KBM-7 (cell line): ENCODE measurements at regions not wholly inside any gene's neighbourhood (a gene's known extent, or its start where the extent isn't known, plus 50 kb on each side); places are given as distances from the start of the nearest gene placed in this dataset.
"Not testable (repeated sequence)": the region's sequence is repeated elsewhere in the genome, so short reads cannot be mapped to it uniquely, and the experiment has no call there.

Experiments used
- DNase-seq: peaks from one replicate; pipeline ENCODE4 v3.0.0-alpha.2; 2015
- in situ Hi-C: fragments of 300-500 bp; cut with MboI; formaldehyde crosslinking; loops from 2 replicates; pipeline ENCODE4 v1.14.3; 2020; ENCODE audit warnings: low sequenced_read_pairs, low pct_unique_long_range_greater_than_20kb, mixed read lengths

DNA sequence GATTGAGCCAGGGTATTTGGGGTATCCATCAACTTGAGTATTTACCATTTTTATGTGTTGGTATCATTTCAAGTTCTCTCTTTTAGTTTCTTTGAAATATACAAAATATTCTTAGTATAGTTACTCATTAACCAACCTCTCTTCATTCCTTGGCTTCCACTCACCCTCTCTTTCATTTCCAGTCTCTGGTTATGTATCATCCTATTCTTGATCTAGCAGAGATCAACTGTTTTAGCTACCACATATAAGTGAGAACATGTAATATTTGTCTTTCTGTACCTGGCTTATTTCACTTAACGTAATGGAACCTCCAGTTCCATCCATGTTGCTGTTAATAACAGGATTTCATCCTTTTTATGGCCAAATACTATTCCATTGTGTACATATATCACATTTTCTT, 86.9 kb downstream of the DACT1 start:
- no peak for DNase-seq
- in situ Hi-C loops = no loop called here

DNA sequence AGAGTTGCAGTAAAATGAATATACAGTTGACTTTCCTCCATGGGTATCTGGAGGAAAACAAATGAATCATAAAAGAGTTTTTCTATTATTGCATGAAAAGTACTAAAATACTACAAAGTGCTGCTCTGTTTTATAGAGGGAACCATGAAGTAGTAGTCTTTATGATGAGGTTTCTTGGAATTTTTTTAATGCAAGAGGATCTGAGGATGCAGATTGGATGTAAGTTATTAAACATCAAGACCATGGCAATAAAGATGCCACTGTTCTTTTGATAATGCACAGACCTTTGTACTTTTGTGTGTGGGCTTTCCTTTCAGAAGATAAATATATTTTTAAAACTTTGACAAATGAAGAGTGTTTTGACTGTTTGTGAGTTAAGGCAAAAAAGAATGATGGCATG, 87.5 kb downstream of the DACT1 start:
- DNase-seq = no peak
- in situ Hi-C loops = no loop called here

DNA sequence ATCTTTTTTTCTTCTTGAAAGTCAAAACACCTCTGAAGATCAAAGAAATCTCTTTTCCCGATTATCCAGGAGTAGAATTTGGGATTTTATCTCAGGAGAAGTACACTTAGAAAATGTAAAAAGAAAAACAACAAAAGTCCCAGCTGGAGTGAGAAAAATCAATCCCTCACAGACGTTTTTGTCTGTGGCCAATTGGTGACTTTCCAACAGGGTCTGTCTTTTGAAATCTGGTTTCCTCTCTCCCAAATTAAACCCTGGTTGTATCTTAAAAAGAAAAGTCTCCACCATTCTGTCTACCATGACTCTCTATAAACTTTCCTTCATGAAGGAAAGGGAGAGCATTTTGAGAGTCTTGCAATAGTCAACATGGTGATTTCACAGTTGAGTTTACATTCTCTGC, 88.1 kb downstream of the DACT1 start:
- in situ Hi-C loops = no loop called here
- no peak for DNase-seq

DNA sequence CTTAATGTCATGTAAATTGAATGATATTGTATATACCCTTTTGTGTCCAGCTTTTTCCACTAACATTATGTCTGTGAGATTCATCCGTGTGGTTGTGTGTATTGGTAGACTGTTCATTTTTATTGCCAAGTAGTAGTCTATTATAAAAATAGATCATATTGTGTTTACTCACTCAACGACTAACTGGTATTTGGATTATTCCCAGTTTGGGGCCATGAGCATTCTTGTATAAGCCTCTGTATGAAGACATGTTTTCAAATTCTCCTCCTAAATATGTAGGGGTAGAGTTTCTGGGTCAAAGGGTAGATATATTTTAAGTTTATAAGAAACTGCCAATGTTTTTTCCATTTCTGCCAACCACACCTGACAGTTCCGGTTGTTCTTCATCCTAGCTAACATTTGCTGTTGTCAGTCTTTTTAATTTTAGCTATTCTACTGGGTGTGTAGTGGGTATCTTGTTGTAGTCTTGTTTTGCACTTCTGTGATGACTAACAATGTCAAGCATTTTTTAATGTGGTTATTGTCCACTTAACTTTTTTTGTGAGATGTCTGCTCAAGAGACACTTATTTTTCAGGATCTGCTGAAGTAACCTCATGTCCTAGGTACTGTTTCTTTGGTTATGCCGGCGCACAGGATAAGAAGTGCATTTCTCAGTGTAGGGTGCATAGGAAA, 93.2 kb downstream of the DACT1 start:
- no peak for DNase-seq
- in situ Hi-C loops = no loop called here

DNA sequence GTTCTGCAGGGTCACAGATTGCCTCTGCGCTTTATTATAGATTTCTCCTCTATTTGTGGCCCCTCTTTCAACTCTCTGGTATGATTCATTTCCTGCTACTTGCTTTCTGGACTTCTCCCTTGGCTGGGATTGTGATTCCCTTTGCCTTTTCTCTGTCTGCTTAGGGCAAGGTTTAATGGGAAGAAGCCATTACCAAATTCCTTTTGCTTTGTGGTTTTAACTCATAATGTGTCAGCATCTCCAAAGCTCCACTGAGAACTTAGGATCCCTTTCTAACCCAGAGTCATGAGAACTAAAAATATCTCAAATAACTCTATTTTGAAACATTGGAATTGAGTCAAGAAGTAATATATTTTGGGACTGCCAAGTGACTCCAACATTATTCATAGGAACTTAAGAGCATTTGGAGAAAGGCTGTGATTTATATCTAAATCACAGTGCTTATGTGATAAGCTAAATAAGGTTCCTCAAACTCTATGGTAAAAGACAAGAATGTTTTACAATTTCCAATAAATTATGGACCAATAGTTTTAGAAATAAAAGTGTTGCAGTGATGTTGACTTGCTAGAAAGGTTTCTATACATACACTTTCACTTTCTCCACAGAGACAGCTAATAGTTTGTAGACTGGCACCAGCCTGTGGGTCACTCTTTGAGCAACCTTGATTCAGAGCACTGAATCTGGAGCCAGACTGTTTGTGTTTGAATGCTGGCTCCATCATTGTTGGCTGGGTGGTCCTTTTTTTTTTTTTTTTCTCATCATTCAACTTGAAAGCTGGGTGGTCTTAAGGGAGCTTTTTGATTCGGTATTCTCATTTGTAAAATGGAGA, 93.9 kb downstream of the DACT1 start:
- no peak for DNase-seq
- in situ Hi-C loops = no loop called here

DNA sequence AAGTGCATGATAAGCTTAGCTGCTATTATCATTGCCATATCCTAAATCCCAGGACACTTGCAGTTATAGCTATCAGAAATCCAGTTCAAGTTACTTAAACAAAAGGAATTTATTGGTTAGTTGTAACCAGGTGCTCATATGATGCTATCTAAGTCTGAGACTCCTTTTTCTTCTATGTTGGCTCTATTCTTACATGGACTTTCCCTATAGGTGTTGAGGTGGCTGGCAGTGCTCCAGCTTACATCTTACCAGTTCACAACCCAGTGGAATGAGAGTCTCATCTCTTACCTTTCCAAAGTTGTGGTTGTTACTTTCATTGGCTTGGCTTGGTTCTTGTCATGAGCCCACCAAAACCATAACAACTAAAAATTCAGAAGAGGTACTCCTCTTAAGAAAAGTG, 94.6 kb downstream of the DACT1 start:
- DNase-seq = no peak
- in situ Hi-C loops = no loop called here

DNA sequence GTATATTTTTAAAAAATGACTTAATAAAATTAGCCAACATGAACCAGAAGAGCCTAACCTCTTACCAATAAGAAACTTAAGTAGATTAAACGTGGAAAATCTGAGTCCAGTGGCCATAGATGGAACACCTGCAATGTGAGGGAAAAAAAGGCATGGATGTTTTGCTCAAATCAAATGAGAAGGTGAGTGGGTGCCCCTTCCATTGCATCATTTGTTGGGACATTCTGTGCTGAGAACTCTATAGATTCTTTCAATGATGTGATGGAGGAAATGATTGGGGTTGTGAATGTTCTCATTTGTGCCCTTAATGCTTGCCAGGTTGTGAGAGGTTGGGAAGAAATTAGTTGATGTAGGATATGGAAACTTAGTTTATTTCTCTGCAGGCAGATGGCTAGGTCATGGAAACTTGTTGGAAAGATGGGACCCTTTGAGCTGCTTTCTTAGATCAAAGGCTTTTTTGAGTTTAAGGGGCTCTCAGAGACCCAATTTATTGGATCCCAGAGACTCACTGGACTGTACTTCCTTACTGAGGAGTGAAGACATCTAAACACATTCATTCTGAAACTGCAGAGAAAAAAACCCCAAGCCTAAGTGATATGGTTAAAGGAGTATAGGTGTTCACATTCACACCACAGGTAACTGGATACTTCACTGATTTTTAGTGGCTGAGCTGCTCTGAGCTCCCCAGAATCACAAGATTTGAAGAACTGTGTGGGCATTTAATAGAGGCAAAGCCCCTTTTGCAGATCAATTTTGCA, 95.9 kb downstream of the DACT1 start:
- in situ Hi-C loops = no loop called here
- no peak for DNase-seq

DNA sequence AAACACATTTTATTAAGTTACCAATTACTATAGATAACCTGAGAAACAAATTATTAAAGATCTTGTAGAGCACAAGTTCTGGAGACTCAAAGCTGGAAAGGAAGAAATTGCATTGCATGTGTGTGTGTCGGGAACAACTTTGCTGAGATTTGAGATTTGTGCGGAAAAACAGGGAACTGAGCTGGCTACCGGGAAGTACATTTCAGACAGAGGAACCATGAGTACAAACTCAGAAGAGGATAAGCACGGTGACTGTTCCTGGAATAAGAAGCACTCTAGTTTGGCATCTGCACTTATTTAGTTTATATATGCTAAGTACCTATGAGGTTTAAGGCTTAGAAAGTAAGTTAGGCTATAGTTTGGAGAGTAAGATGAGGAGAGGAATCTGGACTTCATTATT, 97.8 kb downstream of the DACT1 start:
- no peak for DNase-seq
- in situ Hi-C loops = no loop called here

DNA sequence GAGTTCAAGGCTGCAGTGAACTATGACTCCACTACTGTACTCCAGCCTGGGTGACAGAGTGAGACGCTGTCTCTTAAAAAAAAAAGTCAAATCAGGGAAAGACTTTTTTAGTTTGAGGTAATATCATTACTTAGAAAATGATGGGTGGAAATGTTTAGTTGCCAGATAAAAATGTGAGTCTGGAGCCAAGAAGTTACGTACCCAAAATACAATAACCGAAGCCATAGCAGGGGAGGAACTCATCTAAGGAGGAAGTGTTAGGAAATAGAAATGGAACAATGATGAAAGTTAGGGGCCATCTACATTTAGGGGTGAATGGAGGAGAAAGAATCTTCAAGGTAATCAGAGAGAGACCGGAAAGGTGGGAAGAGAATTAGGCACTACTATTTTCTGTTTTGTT, 98.8 kb downstream of the DACT1 start:
- DNase-seq = no peak
- in situ Hi-C loops = no loop called here

DNA sequence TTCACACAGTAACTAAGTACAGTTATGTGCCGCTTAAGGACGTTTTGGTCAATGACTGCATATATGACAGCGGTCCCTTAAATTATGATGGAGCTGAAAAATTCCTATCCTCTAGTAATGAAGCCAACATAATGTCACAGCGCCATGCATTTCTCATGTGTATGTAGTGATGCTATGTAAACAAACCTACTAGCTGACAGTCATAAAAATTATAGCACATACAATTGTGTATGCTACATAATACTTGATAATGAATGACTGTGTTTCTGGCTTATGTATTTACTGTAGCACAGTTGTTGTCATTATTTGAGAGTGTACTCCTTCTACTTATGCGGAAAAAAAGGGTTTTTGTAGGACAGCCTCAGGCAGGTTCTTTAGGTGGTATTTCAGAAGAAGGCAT, 99.7 kb downstream of the DACT1 start:
- in situ Hi-C loops = no loop called here
- DNase-seq = no peak

DNA sequence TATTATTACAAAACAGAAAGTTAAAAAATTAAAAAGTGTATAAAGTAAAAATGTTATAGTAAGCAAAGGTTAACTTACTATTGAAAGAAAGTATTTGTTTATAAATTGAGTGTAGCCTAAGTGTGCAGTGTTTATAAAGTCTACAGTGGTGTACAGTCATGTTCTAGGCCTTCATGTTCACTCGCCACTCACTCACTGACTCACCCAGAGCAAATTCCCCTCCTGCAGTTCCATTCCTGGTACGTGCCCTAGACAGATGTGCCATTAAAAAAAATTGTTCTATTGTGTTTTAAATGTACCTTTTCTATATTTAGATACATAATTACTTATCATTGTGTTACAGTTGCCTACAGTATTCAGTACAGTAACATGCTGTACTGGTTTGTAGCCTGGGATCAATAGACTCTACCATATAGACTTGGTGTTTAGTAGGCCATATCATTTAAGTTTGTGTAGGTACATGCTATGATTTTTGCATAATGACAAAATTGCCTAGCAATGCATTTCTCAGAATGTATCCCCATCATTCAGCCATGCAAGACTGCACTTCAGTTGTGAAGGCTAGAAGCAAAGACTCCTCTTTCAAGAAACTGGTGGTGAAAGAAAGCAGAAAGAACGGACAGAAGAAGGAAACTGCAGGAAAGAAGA, 100.6 kb downstream of the DACT1 start:
- in situ Hi-C loops = no loop called here
- no peak for DNase-seq

DNA sequence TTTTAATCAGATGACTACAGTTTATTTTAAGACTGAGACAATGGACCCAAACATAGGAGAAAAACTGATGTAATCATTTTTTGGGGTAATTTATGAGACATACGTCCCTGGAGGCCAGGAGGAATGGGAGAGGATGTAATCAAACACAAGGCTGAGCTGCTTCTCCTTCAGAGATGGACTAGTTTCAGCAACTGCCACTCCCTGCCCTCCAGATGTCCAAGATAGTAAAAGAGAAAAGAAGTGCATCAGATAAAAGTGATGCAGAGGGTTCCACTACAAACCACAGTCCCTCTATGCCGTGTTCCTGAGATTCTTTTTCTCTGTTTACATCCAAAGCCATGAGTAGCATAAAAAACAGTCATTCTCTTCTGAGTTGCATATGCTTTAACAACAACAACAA, 101.1 kb downstream of the DACT1 start:
- no peak for DNase-seq

DNA sequence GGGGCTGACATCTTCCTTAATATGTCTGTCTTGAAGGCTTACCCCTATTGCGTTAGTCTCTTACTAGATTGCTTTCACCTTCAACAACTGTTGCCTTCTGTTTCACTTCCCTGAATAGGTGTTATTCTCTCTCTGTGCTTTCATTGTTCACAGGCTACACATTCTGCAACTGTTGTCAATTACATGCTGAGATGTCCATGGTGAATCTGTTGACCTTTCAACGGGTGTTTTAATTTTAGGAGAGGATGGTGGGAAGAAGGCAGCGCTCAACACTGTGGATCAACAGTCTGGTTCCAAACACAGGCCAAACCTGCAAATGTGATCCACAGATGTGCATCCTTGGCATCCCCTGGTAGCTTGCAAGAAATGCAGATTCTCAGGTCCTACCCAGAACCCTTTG, 101.9 kb downstream of the DACT1 start:
- no peak for DNase-seq
- in situ Hi-C loops = no loop called here

More for the DNA sequence above, 101.1 kb downstream of the DACT1 start:
- in situ Hi-C loops = no loop called here

DNA sequence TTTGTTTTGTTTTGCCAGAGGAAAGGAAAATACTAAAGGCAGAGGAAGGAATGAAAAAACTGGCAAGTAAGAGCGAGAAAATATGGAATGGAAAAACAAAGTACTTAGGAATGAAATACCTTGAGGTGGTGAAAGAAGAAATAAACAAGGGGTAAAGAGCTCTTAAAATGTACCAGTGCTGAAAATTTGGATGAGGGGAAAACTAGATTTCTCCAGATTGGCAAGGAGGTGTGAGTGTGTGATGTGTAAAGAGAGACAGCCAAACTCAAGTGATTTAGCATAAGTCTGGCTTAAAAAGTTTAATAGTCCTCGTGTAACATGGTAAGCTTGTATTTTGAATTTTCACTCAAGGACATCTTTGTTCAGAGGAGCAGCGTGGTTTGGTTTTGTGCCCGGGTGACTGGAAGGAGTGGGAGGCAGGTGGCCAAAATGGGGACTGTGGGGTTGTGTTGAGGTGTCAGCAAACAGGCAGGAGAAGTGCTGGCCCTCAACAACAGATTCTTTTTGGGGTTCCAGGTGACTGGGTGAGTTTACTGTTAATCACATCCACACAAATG, 102.7 kb downstream of the DACT1 start:
- in situ Hi-C loops = no loop called here
- DNase-seq = no peak

DNA sequence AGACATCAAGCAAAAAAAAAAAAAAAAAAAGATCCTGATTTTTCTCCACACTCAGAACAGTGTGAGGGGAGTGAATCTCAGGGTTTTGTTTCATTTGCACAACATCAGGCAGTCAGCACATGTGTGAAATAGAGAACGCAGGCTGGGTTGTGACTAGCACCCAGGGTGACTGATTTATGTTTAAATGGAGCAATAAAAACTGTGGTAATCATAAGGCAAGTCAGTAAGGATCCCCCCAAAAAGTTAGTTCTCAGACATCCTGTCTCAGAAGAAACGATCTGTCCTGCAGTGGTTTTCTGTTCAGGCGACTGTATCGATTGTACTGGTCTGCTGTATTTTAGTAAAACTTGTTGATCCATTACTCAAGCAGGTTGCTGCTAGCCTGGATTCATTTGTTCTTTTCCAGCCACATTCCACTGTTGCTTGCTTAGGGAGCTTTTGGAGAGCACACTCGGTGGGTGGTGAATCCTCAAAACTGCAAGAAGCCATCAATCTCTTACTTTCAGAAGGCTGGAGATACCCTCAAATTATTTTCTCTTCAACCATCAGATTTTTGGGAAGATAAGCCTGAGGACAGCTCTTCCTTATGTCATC, 107.1 kb downstream of the DACT1 start:
- no peak for DNase-seq
- in situ Hi-C loops = no loop called here

DNA sequence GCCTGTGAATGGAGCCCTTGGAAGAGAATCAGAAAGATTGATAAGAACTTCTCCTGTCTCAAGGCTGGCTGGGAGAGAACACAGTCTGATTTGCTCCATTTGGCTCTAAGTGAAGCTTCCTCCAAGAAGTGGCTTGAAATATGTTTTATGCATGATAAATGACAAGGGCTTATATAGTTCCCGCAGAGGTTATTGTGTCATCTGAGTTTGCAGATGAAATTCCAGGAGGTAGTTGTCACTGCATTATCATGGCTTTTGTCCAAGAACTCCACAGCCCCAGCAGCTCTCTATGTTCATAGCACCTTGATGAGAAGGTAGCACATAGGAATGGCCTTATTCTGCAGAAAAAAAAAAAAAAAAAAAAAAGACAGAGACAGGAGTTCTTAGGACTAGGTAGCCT, 108.5 kb downstream of the DACT1 start:
- no peak for DNase-seq
- in situ Hi-C loops = no loop called here

DNA sequence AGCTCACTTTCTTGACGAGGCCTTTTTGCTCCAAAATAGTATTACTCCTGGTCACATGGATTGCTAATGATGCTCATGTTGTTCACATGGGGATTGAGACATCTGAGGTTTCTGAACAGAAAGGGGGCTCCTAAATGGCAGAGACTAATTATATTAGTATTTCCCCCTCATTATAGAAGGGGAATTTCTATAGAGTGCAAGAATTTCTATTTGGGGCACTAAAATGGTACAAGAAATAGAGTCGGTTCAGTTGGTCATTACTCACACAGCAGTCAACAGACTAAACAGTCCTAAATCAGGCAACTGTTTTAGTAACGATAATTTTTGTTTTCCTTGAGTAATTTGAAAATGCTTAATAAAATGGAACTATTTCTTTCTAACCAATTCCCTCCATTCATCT, 108.9 kb downstream of the DACT1 start:
- in situ Hi-C loops = no loop called here
- DNase-seq = no peak

DNA sequence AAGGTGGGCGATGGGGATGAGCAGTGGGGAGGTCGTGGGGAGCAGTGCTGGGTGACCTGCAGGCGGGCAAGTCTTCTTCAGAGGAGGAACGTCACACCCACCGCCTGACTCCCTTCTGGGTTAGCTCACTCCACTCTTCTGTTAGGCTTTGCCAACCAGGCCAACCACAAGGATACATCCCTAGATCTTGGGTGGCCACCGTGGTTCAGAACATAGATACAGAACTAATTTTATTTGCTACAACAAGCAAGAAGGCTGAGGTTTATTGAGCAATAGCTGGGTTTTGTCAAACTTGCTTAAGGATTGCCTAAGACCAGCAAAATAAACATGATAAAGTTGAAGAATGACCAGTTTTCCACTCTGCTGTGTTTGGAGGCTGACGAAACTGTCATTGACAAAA, 109.4 kb downstream of the DACT1 start:
- in situ Hi-C loops = no loop called here
- DNase-seq = no peak

DNA sequence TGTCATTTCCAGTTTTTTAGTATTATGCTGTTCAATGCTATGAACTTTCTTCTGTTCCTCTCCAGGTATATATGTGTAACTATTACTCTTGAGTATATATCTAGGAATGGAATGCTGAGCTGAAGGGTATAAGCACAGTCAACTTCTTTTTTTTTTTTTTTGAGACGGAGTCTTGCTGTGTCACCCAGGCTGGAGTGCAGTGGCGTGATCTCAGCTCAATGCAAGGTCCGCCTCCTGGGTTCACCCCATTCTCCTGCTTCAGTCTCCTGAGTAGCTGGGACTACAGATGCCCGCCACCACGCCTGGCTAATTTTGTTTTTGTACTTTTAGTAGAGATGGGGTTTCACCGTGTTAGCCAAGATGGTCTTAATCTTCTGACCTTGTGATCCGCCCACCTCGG, 110.5 kb downstream of the DACT1 start:
- in situ Hi-C loops, DNase-seq: not testable (repeated sequence)
